Hepatic stellate cell (primary cell): ENCODE measurements at regions not wholly inside any gene's neighbourhood (a gene's known extent, or its start where the extent isn't known, plus 50 kb on each side); places are given as distances from the start of the nearest gene placed in this dataset.

ENCODE experiments used
- DNase-seq: peaks from one replicate; pipeline ENCODE4 v3.0.0; 2011; ENCODE audit warnings: low spot score

DNA sequence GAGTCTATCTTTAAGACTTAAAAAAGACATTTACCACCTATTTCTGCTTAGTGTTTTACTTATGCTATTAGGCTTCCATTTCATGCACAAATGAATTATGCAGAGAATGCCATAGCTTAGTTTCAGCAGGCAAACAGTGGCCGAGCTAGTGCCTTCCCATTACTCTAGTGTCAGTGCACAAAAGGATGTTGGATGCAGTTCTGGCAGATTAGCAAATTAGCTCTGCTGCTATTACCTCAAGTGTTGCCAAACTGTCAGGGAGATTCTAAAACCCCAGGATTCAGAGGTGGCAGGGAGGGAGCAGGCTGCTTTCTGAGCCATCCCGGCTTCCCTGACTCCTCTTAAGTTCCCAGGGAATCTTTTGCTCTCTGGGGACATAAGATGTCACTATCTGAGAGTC is 209.4 kb upstream of the NCAM1 start:
- no peak for DNase-seq

DNA sequence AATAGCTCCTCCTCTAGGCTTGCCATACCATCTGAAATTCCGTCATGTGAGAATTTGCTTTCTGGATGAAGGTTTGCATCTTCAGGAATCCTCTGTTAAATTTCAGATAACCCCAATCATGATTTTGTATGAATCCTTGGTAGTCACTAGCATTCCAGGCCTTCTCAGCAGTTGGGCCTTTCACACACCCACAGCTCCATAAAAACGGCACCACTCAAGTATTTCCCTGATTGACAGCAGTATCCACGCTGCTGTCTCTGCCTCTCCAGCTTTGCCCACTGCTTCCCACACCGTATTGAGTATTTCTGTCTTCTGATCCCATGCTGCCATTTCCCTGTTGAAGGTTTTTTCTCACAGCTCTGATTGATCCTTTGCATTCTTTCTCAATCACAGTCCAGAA is 208.7 kb upstream of the NCAM1 start:
- DNase-seq: no peak

DNA sequence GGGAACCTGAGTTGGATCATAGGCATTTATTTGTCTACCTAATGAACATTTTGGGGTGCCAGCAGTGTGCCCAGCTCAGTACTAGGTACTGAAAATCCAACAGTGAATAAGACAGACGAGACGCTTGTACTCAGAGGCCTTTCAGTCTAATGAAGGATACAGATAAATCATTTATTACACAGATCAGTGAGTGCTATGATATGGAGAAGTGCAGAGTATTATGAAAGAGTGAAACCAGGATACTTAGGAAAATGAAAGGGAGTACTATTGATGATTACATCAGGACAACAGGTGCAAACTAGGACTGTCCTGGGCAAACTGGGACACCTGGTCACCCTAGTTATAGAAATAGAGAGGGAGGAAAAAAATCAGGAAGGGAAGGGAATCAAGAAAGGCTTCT is 207.5 kb upstream of the NCAM1 start:
- DNase-seq: no peak

DNA sequence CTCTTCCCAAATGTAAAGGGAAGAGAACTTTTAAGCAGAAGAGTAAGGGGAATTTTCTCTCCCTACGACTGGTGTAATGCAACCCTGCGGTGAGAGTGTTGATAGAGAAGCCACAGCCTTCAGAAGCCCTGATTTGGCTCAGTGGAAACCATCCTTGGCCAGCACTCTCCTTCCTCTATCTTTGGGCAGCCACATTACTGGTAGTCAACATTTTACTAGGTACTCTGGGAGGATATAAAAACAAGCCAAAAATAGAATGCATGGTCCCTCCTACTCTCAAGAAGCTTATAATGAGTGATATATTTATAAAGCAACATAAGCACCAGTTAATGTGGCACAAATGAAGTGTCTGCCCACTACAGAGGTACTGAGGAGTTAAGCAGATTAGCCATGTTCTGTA is 201.8 kb upstream of the NCAM1 start:
- DNase-seq: no peak

GRCh38 chr11:112760396-112761059 is 200.7 kb upstream of the NCAM1 start:
- no peak for DNase-seq

GRCh38 chr11:112761911-112762706 is 199.1 kb upstream of the NCAM1 start:
- no peak for DNase-seq

- DNase-seq: no peak
Observed at GRCh38 chr11:112762707-112763090, 198.5 kb upstream of the NCAM1 start.

- no peak for DNase-seq
Observed at GRCh38 chr11:112765337-112765736, 195.9 kb upstream of the NCAM1 start.

DNA sequence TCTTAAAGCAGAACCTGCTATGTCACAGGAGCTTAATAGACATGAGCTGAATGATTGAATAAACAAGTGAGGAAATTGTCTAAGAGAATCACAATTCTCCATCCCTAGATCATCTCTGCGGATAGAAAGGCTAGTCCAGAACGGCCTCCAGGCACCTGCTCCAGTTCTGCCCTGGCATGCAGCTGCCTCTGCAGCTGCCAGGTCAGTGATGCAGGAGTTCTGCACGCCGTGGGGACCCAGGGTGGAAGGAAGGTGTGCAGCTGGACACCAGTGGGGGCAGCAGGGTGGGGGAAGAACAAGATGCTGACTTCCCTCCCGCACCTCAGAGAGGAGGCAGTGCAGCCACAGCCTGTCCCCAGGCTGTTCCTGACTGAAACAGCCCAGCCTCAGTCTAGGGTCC is 192.1 kb upstream of the NCAM1 start:
- no peak for DNase-seq

DNA sequence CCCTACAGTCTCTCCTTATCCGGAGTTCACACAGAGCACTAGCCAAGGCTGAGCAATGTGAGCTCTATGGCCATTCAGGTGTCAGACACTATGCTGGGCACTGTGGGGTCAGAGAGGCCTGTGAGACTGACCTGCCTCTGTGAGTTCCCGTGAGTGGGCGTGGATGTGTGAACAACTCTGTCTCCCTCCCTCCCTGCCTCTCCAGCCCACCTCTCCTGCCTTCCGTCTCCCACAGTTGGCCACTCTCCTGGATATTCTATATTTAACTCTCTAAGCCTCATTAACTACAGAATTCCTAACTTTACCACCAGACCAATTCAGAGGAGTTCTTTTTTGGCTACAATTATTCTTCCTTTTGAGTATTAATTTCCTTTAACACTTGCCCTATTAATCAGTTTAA is 191.6 kb upstream of the NCAM1 start:
- no peak for DNase-seq

DNA sequence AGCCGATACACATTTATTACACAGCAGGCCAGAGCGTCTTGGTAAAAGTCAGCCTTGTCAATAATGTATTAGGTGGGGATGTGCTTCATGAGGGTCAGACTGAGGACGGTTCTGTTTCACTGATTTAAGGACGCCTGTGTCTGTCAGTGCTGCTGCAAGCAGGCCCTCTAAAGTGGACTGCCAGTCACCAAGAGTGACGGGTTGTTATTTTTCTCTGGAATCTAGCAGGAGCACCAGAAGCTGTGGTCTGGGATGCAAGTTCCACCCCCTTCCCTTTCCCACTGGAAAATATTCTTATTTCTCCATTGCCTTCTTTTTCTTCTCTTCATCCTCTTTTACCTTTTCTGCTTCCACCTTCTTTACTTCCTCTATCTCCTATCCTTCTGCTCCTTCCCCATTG is 191.2 kb upstream of the NCAM1 start:
- no peak for DNase-seq

DNA sequence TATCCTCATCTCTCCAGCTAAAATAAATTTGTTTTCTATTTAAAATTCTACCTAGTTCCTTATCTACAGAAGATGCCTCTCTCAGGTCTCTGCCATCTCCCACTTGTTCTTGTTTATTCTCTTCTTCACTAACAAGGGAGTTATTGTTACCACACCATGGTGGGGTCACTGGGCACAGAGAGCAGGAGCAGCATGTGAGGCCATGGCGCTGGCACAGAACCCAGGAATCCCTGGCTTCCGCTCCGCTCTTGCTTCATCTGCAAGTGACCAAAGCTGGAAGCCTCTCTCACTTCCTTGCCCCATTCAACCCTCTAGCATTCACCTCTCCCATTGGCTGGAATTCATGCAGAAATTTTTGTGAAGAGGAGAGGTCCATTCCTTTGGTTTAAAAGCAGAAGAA is 190.7 kb upstream of the NCAM1 start:
- DNase-seq: no peak

DNA sequence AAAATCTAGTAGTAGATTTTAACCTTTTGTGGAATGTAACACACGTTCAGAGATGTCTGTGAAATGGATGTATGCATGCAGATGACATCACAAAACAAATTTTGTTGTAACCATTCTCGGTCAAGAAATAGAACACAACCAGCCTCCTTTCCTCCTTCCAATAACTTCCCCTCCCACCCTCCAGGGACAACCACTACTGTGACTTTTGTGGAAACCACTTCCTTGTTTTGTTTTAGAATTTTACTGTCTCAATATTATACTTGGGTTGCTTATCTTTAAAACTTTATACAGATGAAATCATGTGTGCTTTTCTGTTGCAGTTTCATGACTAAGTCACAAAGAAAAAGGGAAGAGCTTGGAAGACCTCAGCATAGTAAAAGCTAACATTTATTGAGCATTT is 189.4 kb upstream of the NCAM1 start:
- no peak for DNase-seq

- DNase-seq: no peak
Observed at GRCh38 chr11:112773264-112773663, 188.0 kb upstream of the NCAM1 start.

DNA sequence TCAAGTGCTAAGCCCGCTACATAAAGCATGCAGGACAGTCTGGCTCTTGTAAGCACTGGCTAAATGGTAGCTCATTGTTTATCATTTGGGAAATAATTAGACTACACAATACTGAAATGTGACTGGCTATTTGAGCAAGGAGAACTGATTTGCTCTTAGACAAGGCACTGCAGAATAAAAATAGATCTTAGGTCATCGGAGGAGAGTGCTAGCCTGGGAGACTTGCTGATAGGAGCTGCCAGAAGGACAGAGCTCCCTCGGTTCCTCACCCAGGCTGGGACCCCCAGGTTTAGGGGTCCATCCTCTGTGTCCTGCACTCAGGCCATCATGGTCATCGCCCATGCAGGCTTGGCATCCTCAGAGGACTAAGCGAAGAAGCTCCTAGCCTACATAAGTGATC is 184.4 kb upstream of the NCAM1 start:
- DNase-seq: no peak

DNA sequence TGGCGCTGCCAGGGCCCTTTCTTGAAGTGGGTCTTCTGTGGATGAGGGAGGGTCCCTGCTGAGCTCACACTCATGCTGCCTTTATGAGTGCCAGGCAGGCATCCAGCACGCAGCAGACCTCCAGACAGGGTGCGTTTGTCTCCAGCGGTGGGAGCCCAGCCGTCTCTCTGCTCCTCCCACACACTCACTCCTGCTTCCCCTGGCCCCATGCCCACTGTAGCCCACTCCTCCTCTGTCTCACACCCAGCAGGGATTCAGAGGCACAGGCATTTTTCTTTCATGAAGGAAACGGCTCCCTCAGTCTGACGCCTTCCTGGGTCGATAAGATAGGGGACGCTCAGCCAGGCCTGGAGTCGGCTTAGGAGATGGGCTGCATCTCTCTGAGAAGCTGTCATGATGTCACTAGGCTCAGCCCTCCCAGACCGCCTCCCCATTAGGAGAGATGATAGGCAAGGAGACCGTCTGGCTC is 183.9 kb upstream of the NCAM1 start:
- DNase-seq: no peak

DNA sequence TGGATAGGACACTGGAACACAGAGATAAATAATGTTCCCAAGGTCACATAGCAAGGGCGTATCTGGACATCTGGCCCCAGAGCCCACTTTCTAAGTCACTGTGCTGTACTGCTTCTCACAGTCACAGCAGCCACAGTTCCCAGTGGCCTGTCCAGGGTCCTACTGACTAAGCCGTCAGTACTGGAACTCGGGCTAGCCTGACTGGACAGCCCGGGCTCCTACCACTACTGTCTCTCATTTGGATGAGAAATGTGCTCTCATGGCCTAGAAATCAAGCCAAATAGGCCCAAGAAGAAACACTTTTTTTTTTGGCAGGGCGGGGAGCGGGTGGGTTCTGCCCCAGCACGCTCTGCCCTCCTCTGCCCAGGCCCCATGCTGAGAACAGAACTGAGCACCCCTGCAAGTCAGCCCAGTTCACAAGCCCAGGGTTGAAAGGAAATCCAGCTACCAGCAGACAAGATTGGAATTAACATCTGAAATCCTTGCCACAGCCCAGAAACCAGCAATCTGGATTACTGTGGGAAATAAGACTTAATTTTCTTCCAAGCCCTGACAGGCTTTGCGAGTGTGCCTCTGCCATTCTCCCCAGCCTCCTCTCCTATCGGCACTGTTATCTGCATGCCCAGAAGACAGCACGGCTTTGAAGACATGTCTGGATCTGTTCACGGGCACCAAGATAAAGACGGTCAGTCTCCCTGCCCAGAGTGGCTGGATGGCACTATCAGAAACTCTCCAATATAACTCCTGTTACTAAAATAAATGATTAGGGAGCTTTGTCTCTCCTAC is 182.9 kb upstream of the NCAM1 start:
- DNase-seq: no peak

GRCh38 chr11:112778877-112779266 is 182.3 kb upstream of the NCAM1 start:
- no peak for DNase-seq

- no peak for DNase-seq
Observed at GRCh38 chr11:112780351-112781087, 180.7 kb upstream of the NCAM1 start.

- no peak for DNase-seq
Observed at GRCh38 chr11:112783945-112784322, 177.3 kb upstream of the NCAM1 start.

DNA sequence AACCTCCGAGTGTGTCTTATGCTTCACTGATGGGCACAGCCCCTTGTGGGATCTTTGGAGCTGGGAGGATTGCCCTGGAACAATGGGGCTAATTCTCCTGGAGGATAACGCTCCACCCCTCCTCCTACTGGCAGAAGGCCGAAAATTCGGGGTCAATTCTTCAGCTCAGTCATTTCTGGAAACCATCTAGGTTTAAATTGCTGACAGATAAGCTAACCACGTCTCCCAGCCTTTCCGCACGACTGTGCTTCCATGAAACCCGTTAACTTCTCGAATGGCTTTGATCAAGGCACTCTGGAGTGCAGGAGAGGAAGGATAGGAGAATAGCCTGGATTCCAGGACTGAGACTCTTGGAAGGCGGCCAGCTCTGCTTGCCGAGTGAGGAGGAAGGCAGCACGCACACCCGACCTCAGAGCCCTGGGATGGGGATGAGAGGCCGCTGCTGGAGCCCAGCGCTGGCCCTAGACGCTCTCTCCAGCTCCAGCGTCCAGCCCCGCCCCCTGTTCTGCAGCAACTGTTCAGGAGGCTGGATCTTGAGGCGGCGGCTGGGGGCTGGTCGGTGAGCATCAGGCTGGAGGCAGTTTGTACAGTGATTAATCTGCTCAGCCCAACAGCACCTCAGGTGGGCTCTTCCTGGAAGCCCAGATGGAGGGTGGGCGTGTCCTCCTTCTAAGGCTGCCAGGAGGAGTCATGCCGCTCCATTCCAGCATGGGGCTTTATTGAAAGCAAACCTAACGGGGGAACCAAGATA is 176.7 kb upstream of the NCAM1 start:
- DNase-seq: no peak

DNA sequence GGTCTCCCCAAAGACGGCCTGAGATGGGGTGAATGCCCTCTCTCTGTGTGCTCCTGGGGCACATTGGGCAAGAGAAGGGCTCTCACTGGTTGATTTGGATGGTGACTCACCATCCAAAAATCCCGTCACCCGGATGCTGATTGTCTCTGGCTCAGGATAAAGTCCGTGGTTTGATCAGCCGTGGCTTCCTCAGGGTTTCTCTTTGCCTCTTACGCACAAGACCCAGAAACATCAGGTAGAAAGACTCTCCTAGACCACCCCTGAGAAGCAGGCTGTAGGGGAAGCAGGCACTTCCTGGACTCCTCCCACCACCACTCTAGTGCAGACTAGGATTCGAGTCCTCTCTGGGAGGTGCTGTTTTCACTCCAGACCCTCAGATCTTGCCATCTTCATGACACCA is 176.1 kb upstream of the NCAM1 start:
- DNase-seq: no peak
